T-helper 1 cell treated with Interleukin-12 subunit alpha and Interleukin-12 subunit beta and Interleukin-4 antibody, amounts not matched to agents 30 ng/mL and 1 ng/mL, for 36 hours (primary cell): ENCODE measurements at regions not wholly inside any gene's neighbourhood (a gene's known extent, or its start where the extent isn't known, plus 50 kb on each side); places are given as distances from the start of the nearest gene placed in this dataset.
"Not testable (repeated sequence)": the region's sequence is repeated elsewhere in the genome, so short reads cannot be mapped to it uniquely, and the experiment has no call there.

Experiments
- intact Hi-C: fragments of 100-400 bp; cut with micrococcal nuclease; formaldehyde crosslinking; loops from one replicate; pipeline ENCODE4 v1.15.1; 2024

GRCh38 chr21:25254491-25255174, 352.6 kb downstream of the MRPL39 start:
- intact Hi-C loops, result no loop called here

GRCh38 chr21:25246546-25246945, 360.7 kb downstream of the MRPL39 start:
- intact Hi-C loops, result no loop called here

DNA sequence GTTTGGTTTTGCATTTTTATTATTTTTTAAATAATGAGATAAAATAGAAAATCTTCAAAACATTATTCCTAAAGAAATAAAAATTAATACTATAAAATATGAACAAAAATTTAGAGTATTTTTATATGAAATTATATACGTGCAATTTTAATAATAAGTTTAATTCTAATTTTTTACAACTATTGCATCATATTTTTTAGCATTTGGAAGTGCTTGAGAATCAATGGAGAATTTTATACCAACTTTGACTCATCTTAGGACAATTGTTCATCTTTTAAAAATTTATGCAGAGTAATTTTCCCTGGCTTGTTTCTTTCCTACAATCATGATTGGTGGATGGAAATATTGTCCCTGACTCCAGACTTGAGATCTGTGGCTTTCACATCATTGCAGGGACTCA, 362.5 kb downstream of the MRPL39 start:
- intact Hi-C loops, result no loop called here

DNA sequence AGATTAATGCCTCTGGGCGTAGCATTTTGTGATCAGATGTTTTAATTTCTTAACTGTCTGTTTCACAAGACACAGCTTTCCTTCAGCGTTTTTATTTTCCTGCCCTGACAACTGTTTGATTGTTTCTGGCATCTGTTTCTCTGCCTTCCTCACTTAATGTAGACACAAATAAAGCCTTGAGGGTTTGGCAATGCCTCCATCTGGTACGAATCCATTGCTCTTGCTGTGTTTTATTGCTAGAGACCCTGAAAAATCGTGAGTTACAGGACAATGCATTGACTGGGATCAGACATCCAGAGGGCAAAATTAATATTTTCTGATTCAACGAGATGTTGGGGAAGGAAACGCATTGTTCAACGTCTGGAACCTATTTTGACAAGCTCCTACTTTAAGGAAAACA, 363.5 kb downstream of the MRPL39 start:
- intact Hi-C loops, result no loop called here

- intact Hi-C loops, result no loop called here
Observed at GRCh38 chr21:25240974-25241373, 366.3 kb downstream of the MRPL39 start.

GRCh38 chr21:25234857-25235801, 372.2 kb downstream of the MRPL39 start:
- intact Hi-C loops, result no loop called here

GRCh38 chr21:25220954-25221353, 386.3 kb downstream of the MRPL39 start:
- intact Hi-C loops, result no loop called here

- intact Hi-C loops, result no loop called here
Observed at GRCh38 chr21:25220169-25220568, 387.1 kb downstream of the MRPL39 start.

DNA sequence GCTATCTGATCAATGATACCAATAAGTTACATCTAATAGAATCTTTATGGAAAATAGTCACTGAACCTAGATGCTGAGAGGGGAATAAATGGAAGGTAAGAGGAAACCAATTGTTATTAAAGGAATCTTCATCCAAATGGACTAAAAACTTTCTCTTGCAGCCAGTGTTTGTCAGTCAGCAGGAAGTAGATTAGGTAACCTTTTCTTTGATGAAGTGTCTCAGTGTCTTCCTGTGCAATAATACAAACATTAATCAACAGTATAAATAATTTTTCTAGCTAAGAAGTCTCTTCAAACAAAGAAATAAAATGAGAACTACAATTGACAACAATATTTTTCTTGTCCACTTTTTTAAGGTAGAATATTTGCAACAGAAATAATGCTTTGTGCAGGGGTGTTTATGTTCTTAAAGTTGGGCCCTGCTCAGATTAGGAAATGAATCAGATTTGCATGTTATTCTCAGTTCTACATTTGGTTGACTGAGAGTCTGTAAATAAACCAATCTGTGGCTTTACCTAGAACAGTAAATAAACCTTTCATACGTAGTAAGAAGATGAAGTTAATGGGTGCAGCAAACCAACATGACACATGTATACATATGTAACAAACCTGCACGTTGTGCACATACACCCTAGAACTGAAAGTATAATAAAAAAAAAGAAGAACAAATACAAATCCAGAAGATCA, 391.4 kb downstream of the MRPL39 start:
- intact Hi-C loops, result no loop called here

DNA sequence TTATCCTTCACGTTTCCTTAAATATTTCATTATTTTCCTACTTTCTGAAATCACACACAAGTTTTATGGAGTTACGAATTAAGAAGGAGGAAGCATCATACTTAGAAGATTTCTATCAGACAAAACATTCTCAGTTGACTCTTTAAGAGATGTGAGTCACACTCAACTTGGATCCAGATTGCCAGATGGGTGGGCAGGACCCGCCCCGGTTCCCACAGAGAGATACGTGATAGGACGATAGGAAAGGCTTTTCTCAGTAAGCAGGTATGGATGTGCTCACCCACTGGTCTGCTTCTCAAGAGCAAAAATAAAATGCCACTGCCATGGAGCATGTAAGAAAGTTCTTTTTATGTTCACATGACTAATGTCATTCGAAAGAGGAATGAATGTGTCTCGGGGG, 392.6 kb downstream of the MRPL39 start:
- intact Hi-C loops, result no loop called here

- intact Hi-C loops, result no loop called here
Observed at GRCh38 chr21:25199944-25200343, 407.3 kb downstream of the MRPL39 start.

DNA sequence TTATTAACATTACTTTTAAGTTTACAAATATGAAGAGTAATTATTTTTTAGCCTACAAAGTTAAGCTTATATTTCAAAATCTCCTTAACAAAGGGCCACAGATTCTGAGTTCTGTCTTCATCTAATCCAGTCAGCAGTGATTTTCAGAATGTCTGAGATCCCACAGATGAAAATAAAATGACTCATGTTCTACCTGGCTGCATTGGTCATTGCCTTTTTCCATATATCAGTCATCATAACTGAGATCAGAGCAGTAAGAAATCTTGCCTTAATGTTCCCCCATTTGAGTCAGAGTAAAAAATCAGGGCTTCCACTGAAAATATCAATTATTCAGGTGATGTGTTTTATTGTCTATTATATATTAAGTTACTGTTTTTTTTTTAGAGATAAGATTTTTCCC, 416.1 kb downstream of the MRPL39 start:
- intact Hi-C loops, result no loop called here

GRCh38 chr21:25189497-25189896, 417.8 kb downstream of the MRPL39 start:
- intact Hi-C loops, result no loop called here

DNA sequence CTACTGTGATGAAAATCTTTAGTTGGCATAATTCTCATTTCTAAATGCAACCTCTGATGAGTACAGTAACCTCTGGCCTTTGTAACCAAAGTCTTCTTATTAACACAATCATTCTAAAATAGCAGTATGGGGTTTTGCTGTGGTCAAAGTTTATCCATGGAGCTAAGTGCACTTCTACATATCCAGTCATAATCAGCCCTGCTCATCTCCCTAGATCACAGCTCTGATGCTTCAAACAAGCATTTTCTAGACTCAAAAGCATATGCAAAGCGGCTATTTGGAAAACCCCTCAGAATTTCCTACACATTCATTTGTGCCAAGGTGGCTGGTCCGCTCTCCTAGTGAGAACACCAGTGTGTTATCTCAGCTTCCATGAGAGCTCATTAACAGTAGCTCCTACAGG, 418.6 kb downstream of the MRPL39 start:
- intact Hi-C loops, result no loop called here

DNA sequence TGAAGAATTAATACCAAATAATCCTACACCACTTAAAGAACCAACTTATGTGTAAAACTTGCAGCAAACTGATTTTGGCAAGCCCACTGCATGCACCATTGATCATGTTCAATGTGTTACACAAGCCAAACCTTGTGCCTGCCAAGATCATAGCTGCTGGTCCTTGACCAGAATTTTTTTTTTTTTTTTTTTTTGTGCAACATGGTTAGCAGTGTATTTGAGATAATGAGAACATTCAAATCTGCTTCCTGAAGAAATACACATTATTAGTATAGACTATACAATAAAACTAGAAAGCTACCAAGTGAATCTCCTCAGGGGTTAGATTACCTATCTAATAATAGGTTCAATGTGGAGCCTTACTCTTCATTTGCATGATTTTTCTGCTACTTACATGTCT, 421.0 kb downstream of the MRPL39 start:
- intact Hi-C loops, result no loop called here

DNA sequence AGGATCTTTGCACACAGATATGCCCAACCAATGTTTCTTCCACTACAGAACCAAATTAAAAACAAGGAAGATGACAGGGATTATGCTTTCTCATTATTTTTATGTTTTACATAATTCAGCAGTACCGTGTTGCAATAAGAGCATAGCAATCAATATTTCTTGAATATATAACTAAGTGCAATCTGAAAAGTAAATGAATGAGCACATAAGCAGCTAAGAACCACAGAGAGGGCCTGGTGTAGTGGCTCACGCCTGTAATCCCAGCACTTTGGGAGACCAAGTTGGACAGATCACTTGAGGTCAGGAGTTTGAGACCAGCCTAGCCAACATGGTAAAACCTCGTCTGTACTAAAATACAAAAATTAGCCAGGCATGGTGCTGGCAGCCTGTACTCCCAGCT, 423.7 kb downstream of the MRPL39 start:
- intact Hi-C loops, result no loop called here

- intact Hi-C loops, result not testable (repeated sequence)
Observed at GRCh38 chr21:25181690-25182089, 425.6 kb downstream of the MRPL39 start.

DNA sequence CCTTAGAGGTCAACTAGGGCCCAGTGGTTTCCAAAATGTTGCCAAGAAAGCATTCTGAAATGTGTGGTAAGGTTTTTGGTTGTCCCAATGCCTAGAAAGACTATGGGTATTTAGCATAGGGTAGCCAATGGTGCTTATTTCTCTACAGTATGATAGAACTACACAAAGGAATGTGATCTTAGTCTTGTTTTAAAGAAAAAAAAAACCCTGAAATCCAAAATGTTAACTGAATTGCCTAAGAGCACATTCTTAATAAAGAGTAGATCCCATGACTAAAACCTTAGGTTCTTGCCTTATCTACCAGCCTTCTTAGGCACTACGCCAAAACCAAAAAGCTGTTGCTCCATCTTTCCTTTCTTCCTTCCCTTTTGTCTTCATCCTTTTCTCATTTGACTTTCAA, 428.2 kb downstream of the MRPL39 start:
- intact Hi-C loops, result no loop called here

- intact Hi-C loops, result no loop called here
Observed at GRCh38 chr21:25176637-25177412, 430.5 kb downstream of the MRPL39 start.

DNA sequence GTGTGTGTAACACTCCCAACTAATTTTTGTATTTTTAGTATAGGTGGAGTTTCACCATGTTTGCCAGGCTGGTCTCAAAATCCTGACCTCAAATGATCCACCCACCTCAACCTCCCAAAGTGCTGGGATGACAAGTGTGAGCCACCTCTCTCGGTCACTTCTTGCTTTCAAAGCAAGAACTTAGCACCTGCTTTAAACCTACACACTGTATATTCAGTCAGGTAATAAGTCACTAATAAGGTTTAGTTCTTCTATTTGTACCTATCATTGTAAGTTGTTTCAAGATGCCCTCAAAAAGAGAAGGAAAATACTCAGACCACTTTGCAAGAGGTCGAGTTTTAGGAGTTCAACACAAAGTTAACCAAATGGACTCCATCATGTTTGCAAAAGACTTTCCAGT, 431.3 kb downstream of the MRPL39 start:
- intact Hi-C loops, result no loop called here

GRCh38 chr21:25171438-25171837, 435.8 kb downstream of the MRPL39 start:
- intact Hi-C loops, result no loop called here
